ENCODE measurements at regions not wholly inside any gene's neighbourhood (a gene's known extent, or its start where the extent isn't known, plus 50 kb on each side); places are given as distances from the start of the nearest gene placed in this dataset.

- no peak for DNase-seq (ENCODE audit: low spot score in 2 of 2)
- Histone ChIP-seq H3K4me1 (no peaks in the 10 kb centered on the region), H3K36me3 (no peaks in the 10 kb centered on the region), H3K27me3 (no peaks in the 10 kb centered on the region), H3K27ac (no peak overlapping the region), H3K4me3 (no peak overlapping the region), H3K9me3 (no peaks in the 10 kb centered on the region)
- TF ChIP-seq POLR2AphosphoS5 (IDR thresholded peaks at IDR 0.05) = no peak
- TF ChIP-seq CTCF (IDR thresholded peaks at IDR 0.05) = no peak
- TF ChIP-seq POLR2A (IDR thresholded peaks at IDR 0.05) = no peak
- intact Hi-C loops (cut with DNase I; ENCODE audit: low total_unique reads) = no loop called here
Measured at GRCh38 chr11:112388496-112388895, 127.8 kb upstream of the PLET1 start.

- TF ChIP-seq CTCF (IDR thresholded peaks at IDR 0.05) (no peak), POLR2A (IDR thresholded peaks at IDR 0.05) (no peak), POLR2AphosphoS5 (IDR thresholded peaks at IDR 0.05) (no peak)
- Histone ChIP-seq H3K36me3 (no peaks in the 10 kb centered on the region), H3K4me1 (no peaks in the 10 kb centered on the region), H3K4me3 (no peak overlapping the region), H3K27me3 (no peaks in the 10 kb centered on the region), H3K9me3 (no peaks in the 10 kb centered on the region), H3K27ac (no peak overlapping the region)
- DNase-seq (ENCODE audit: low spot score in 2 of 2) = no peak
- intact Hi-C loops (cut with DNase I; ENCODE audit: low total_unique reads) = no loop called here
Measured at GRCh38 chr11:112391086-112391485, 130.4 kb upstream of the PLET1 start.

- Histone ChIP-seq H3K27me3 (no peaks in the 10 kb centered on the region), H3K9me3 (no peaks in the 10 kb centered on the region), H3K4me1 (no peaks in the 10 kb centered on the region), H3K27ac (no peak overlapping the region), H3K4me3 (no peak overlapping the region), H3K36me3 (no peaks in the 10 kb centered on the region)
- TF ChIP-seq CTCF (IDR thresholded peaks at IDR 0.05) = no peak
- no peak for TF ChIP-seq POLR2A (IDR thresholded peaks at IDR 0.05)
- DNase-seq (ENCODE audit: low spot score in 2 of 2) = no peak
- intact Hi-C loops (cut with DNase I; ENCODE audit: low total_unique reads) = no loop called here
Measured at GRCh38 chr11:112392904-112393303, 132.2 kb upstream of the PLET1 start.

- no peak for DNase-seq (ENCODE audit: low spot score in 2 of 2)
- H3K36me3 ChIP-seq = no peaks in the 10 kb centered on the region
- no peaks in the 10 kb centered on the region for H3K9me3 ChIP-seq
- H3K27ac ChIP-seq = no peak overlapping the region
- no peak overlapping the region for H3K4me3 ChIP-seq
- intact Hi-C loops (cut with DNase I; ENCODE audit: low total_unique reads) = no loop called here
- no peaks in the 10 kb centered on the region for H3K4me1 ChIP-seq
- TF ChIP-seq POLR2AphosphoS5 (IDR thresholded peaks at IDR 0.05) (no peak), CTCF (IDR thresholded peaks at IDR 0.05) (no peak), POLR2A (IDR thresholded peaks at IDR 0.05) (no peak)
- no peaks in the 10 kb centered on the region for H3K27me3 ChIP-seq
Measured at GRCh38 chr11:112394304-112394703, 133.6 kb upstream of the PLET1 start.

GRCh38 chr11:112396076-112396475, 135.4 kb upstream of the PLET1 start:
- Histone ChIP-seq H3K27ac (no peak overlapping the region), H3K9me3 (no peaks in the 10 kb centered on the region), H3K4me1 (no peaks in the 10 kb centered on the region), H3K4me3 (no peak overlapping the region), H3K36me3 (no peaks in the 10 kb centered on the region), H3K27me3 (no peaks in the 10 kb centered on the region)
- TF ChIP-seq POLR2AphosphoS5 (IDR thresholded peaks at IDR 0.05) (no peak), POLR2A (IDR thresholded peaks at IDR 0.05) (no peak), CTCF (IDR thresholded peaks at IDR 0.05) (no peak)
- no peak for DNase-seq (ENCODE audit: low spot score in 2 of 2)
- intact Hi-C loops (cut with DNase I; ENCODE audit: low total_unique reads) = loop anchor here (2.0 kb wide), 1 partner anchor 47 kb away; no protein-coding TSS in a partner anchor

All from breast epithelium (tissue), 4 donors.